HEK293 (cell line): ENCODE measurements at regions not wholly inside any gene's neighbourhood (a gene's known extent, or its start where the extent isn't known, plus 50 kb on each side); places are given as distances from the start of the nearest gene placed in this dataset.

Experiments
- CTCF ChIP-seq: fragments of 450-650 bp; formaldehyde crosslinking; IDR thresholded peaks from 2 replicates; pipeline ENCODE4 v1.5.1; 2016; ENCODE audit warnings: missing biosample characterization, missing genetic modification characterization
- GLIS1 ChIP-seq: fragments of 450-650 bp; formaldehyde crosslinking; IDR thresholded peaks from 2 replicates; pipeline ENCODE4 v1.5.1; 2016; ENCODE audit warnings: missing biosample characterization, missing genetic modification characterization
- KLF1 ChIP-seq: fragments of 450-650 bp; formaldehyde crosslinking; IDR thresholded peaks from 2 replicates; pipeline ENCODE4 v1.5.1; 2016; ENCODE audit warnings: missing biosample characterization, missing genetic modification characterization
- KLF9 ChIP-seq: fragments of 450-650 bp; formaldehyde crosslinking; IDR thresholded peaks from 2 replicates; pipeline ENCODE4 v1.5.1; 2016; ENCODE audit warnings: missing biosample characterization, missing genetic modification characterization, low read depth
- SETDB1 ChIP-seq: IDR thresholded peaks from one replicate; pipeline ENCODE4 v1.6.1; 2017; ENCODE audit warnings: mild to moderate bottlenecking, low read length, moderate library complexity, mixed read lengths; ENCODE audit not compliant: insufficient read length
- SP2 ChIP-seq: fragments of 450-650 bp; formaldehyde crosslinking; IDR thresholded peaks from 2 replicates; pipeline ENCODE4 v1.5.1; 2016; ENCODE audit warnings: missing biosample characterization, missing genetic modification characterization
- ZBTB7A ChIP-seq: fragments of 450-650 bp; formaldehyde crosslinking; IDR thresholded peaks from 2 replicates; pipeline ENCODE4 v1.5.1; 2016; ENCODE audit warnings: low read depth, missing biosample characterization, missing genetic modification characterization
- ZNF24 ChIP-seq: fragments of 450-650 bp; formaldehyde crosslinking; IDR thresholded peaks from 2 replicates; pipeline ENCODE4 v1.5.1; 2016; ENCODE audit warnings: missing biosample characterization, missing genetic modification characterization
- TF ChIP-seq, protein P1 (sequence below): fragments of 450-650 bp; formaldehyde crosslinking; IDR thresholded peaks from 2 replicates; pipeline ENCODE4 v1.5.1; 2016; ENCODE audit warnings: missing biosample characterization, missing genetic modification characterization, low read depth
- TF ChIP-seq, protein P2 (sequence below): fragments of 450-650 bp; formaldehyde crosslinking; IDR thresholded peaks from 2 replicates; pipeline ENCODE4 v1.5.1; 2016; ENCODE audit warnings: missing biosample characterization, missing genetic modification characterization
- TF ChIP-seq, protein P3 (sequence below): fragments of 450-650 bp; formaldehyde crosslinking; IDR thresholded peaks from 2 replicates; pipeline ENCODE4 v1.5.1; 2016; ENCODE audit warnings: missing biosample characterization, missing genetic modification characterization
- TF ChIP-seq, protein P4 (sequence below): fragments of 450-650 bp; formaldehyde crosslinking; IDR thresholded peaks from 2 replicates; pipeline ENCODE4 v1.5.1; 2016; ENCODE audit warnings: missing biosample characterization, missing genetic modification characterization, borderline replicate concordance

GRCh38 chr5:171695804-171696203, 89.8 kb upstream of the SMIM23 start:
- TF ChIP-seq, protein P1, sequence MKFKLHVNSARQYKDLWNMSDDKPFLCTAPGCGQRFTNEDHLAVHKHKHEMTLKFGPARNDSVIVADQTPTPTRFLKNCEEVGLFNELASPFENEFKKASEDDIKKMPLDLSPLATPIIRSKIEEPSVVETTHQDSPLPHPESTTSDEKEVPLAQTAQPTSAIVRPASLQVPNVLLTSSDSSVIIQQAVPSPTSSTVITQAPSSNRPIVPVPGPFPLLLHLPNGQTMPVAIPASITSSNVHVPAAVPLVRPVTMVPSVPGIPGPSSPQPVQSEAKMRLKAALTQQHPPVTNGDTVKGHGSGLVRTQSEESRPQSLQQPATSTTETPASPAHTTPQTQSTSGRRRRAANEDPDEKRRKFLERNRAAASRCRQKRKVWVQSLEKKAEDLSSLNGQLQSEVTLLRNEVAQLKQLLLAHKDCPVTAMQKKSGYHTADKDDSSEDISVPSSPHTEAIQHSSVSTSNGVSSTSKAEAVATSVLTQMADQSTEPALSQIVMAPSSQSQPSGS (tag by site-specific recombination), result no peak
- TF ChIP-seq CTCF, result no peak
- TF ChIP-seq KLF1 (tag by site-specific recombination), result no peak
- TF ChIP-seq, protein P2, sequence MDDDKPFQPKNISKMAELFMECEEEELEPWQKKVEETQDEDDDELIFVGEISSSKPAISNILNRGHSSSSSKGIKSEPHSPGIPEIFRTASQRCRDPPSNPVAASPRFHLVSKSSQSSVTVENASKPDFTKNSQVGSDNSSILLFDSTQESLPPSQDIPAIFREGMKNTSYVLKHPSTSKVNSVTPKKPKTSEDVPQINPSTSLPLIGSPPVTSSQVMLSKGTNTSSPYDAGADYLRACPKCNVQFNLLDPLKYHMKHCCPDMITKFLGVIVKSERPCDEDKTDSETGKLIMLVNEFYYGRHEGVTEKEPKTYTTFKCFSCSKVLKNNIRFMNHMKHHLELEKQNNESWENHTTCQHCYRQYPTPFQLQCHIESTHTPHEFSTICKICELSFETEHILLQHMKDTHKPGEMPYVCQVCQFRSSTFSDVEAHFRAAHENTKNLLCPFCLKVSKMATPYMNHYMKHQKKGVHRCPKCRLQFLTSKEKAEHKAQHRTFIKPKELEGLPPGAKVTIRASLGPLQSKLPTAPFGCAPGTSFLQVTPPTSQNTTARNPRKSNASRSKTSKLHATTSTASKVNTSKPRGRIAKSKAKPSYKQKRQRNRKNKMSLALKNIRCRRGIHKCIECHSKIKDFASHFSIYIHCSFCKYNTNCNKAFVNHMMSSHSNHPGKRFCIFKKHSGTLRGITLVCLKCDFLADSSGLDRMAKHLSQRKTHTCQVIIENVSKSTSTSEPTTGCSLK (tag by site-specific recombination), result no peak
- TF ChIP-seq, protein P3, sequence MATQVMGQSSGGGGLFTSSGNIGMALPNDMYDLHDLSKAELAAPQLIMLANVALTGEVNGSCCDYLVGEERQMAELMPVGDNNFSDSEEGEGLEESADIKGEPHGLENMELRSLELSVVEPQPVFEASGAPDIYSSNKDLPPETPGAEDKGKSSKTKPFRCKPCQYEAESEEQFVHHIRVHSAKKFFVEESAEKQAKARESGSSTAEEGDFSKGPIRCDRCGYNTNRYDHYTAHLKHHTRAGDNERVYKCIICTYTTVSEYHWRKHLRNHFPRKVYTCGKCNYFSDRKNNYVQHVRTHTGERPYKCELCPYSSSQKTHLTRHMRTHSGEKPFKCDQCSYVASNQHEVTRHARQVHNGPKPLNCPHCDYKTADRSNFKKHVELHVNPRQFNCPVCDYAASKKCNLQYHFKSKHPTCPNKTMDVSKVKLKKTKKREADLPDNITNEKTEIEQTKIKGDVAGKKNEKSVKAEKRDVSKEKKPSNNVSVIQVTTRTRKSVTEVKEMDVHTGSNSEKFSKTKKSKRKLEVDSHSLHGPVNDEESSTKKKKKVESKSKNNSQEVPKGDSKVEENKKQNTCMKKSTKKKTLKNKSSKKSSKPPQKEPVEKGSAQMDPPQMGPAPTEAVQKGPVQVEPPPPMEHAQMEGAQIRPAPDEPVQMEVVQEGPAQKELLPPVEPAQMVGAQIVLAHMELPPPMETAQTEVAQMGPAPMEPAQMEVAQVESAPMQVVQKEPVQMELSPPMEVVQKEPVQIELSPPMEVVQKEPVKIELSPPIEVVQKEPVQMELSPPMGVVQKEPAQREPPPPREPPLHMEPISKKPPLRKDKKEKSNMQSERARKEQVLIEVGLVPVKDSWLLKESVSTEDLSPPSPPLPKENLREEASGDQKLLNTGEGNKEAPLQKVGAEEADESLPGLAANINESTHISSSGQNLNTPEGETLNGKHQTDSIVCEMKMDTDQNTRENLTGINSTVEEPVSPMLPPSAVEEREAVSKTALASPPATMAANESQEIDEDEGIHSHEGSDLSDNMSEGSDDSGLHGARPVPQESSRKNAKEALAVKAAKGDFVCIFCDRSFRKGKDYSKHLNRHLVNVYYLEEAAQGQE (tag by site-specific recombination), result no peak
- TF ChIP-seq ZNF24 (tag by site-specific recombination), result no peak
- TF ChIP-seq GLIS1, result no peak
- TF ChIP-seq SETDB1, result no peak
- TF ChIP-seq, protein P4, sequence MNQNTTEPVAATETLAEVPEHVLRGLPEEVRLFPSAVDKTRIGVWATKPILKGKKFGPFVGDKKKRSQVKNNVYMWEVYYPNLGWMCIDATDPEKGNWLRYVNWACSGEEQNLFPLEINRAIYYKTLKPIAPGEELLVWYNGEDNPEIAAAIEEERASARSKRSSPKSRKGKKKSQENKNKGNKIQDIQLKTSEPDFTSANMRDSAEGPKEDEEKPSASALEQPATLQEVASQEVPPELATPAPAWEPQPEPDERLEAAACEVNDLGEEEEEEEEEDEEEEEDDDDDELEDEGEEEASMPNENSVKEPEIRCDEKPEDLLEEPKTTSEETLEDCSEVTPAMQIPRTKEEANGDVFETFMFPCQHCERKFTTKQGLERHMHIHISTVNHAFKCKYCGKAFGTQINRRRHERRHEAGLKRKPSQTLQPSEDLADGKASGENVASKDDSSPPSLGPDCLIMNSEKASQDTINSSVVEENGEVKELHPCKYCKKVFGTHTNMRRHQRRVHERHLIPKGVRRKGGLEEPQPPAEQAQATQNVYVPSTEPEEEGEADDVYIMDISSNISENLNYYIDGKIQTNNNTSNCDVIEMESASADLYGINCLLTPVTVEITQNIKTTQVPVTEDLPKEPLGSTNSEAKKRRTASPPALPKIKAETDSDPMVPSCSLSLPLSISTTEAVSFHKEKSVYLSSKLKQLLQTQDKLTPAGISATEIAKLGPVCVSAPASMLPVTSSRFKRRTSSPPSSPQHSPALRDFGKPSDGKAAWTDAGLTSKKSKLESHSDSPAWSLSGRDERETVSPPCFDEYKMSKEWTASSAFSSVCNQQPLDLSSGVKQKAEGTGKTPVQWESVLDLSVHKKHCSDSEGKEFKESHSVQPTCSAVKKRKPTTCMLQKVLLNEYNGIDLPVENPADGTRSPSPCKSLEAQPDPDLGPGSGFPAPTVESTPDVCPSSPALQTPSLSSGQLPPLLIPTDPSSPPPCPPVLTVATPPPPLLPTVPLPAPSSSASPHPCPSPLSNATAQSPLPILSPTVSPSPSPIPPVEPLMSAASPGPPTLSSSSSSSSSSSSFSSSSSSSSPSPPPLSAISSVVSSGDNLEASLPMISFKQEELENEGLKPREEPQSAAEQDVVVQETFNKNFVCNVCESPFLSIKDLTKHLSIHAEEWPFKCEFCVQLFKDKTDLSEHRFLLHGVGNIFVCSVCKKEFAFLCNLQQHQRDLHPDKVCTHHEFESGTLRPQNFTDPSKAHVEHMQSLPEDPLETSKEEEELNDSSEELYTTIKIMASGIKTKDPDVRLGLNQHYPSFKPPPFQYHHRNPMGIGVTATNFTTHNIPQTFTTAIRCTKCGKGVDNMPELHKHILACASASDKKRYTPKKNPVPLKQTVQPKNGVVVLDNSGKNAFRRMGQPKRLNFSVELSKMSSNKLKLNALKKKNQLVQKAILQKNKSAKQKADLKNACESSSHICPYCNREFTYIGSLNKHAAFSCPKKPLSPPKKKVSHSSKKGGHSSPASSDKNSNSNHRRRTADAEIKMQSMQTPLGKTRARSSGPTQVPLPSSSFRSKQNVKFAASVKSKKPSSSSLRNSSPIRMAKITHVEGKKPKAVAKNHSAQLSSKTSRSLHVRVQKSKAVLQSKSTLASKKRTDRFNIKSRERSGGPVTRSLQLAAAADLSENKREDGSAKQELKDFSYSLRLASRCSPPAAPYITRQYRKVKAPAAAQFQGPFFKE (tag by site-specific recombination), result no peak
- TF ChIP-seq SP2 (tag by site-specific recombination), result no peak
- TF ChIP-seq KLF9 (tag by site-specific recombination), result no peak
- no peak for TF ChIP-seq ZBTB7A
